Activated CD8-positive, alpha-beta T cell treated with anti-CD3 and anti-CD28 coated beads for 36 hours (primary cell): ENCODE measurements at regions not wholly inside any gene's neighbourhood (a gene's known extent, or its start where the extent isn't known, plus 50 kb on each side); places are given as distances from the start of the nearest gene placed in this dataset.

Experiments
- ATAC-seq: fragments of 200-7000 bp; cut with Tn5 transposase; one replicate; pipeline ENCODE4 v1.10.0; 2021; ENCODE audit warnings: mild to moderate bottlenecking, moderate library complexity
- CTCF ChIA-PET: fragments of 350-600 bp; sonication (Branson Sonifier 250); formaldehyde crosslinking; loops from one replicate; lab custom pipeline; 2021; ENCODE audit warnings: antibody characterized with exemption; lab: Charles Lee
- POLR2A ChIA-PET: fragments of 350-600 bp; sonication (Branson Sonifier 250); formaldehyde crosslinking; loops from one replicate; lab custom pipeline; 2021; ENCODE audit warnings: antibody characterized with exemption; lab: Charles Lee
- DNase-seq: peaks from one replicate; pipeline ENCODE4 v3.0.0-alpha.2; 2020
- H3K27ac Mint-ChIP-seq: one replicate; pipeline ENCODE4 v1.8.0; 2021; ENCODE audit warnings: mild to moderate bottlenecking, mixed read lengths
- H3K27me3 Mint-ChIP-seq: one replicate; pipeline ENCODE4 v1.8.0; 2021; ENCODE audit warnings: mixed read lengths
- H3K36me3 Mint-ChIP-seq: one replicate; pipeline ENCODE4 v1.8.0; 2021; ENCODE audit warnings: low read depth, mixed read lengths
- H3K4me1 Mint-ChIP-seq: one replicate; pipeline ENCODE4 v1.8.0; 2021; ENCODE audit warnings: low read depth, mixed read lengths
- H3K4me3 Mint-ChIP-seq: one replicate; pipeline ENCODE4 v1.8.0; 2021; ENCODE audit warnings: mild to moderate bottlenecking, moderate library complexity, mixed read lengths
- H3K9me3 Mint-ChIP-seq: one replicate; pipeline ENCODE4 v1.8.0; 2021; ENCODE audit warnings: mixed read lengths
- intact Hi-C: fragments of 100-400 bp; cut with micrococcal nuclease; formaldehyde crosslinking; loops from one replicate; pipeline ENCODE4 v1.10.0; 2022
- TF ChIP-seq, protein P1 (sequence below): fragments of 200-600 bp; IDR thresholded peaks from one replicate; pipeline ENCODE4 v1.8.0; 2022; ENCODE audit warnings: antibody characterized with exemption, mild to moderate bottlenecking

DNA sequence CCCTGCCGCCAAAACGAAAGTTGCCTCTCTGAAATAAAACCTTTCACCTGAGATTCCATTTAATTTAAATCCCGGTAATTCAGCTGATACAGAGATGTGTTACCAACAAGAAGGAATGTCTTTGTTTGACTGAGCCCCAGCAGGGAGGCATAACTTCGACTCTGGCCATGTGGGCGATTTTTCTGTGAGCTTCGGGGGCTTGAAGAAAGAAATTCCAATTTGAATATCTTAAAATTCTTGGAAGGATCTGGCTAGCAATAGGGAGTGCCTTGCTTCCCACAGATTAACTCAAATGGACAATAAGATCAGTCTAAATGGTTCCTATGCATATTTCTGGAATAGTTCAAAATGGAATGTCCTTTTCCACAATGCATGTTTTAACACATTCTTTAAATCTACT lies 252.5 kb upstream of the TMPO start:
- no peak overlapping the region for H3K27ac Mint-ChIP-seq
- TF ChIP-seq, protein P1, sequence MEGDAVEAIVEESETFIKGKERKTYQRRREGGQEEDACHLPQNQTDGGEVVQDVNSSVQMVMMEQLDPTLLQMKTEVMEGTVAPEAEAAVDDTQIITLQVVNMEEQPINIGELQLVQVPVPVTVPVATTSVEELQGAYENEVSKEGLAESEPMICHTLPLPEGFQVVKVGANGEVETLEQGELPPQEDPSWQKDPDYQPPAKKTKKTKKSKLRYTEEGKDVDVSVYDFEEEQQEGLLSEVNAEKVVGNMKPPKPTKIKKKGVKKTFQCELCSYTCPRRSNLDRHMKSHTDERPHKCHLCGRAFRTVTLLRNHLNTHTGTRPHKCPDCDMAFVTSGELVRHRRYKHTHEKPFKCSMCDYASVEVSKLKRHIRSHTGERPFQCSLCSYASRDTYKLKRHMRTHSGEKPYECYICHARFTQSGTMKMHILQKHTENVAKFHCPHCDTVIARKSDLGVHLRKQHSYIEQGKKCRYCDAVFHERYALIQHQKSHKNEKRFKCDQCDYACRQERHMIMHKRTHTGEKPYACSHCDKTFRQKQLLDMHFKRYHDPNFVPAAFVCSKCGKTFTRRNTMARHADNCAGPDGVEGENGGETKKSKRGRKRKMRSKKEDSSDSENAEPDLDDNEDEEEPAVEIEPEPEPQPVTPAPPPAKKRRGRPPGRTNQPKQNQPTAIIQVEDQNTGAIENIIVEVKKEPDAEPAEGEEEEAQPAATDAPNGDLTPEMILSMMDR: no peak
- DNase-seq (no peak), ATAC-seq (no peak)
- H3K36me3 Mint-ChIP-seq: no peaks in the 10 kb centered on the region
- H3K9me3 Mint-ChIP-seq: peaks cover 3% of the 10 kb centered on the region
- H3K4me1 Mint-ChIP-seq: no peaks in the 10 kb centered on the region
- ChIA-PET CTCF (no interaction called here), POLR2A (no interaction called here)
- no peak overlapping the region for H3K4me3 Mint-ChIP-seq
- intact Hi-C loops: no loop called here
- H3K27me3 Mint-ChIP-seq: peaks cover 15% of the 10 kb centered on the region

DNA sequence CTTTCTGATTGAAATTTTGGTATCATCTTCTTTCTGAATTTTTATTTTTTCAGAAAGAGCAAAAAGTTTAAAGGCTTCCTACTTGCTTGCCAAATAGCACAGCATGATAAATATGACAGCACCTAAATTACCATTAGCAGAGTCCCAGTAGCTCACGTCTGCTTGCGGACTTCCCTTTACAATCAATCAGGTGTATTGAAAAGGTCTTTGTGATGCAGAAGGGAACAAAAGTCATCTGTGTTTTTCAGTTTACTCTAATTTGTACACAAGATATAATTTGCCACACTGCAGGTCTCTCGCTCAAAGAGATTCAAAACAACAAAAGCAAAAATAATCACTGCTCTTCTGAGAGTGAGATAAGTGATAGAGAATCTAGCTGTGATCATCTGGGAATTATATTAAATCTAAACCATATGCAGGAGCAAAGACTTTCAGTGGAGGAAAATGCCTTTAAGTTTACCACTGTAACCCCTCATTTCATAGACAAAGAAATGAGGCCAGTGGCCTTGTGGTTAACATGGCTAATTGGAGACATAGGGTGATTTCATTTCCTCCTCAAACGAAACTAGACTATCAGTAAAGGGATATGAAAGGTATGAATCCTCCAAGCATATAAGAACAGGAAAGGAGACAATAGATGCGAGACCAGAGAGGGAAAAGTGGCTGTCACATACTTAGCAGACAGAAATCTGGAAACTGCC lies 240.8 kb upstream of the TMPO start:
- ATAC-seq: no peak
- Mint-ChIP-seq H3K27ac (no peak overlapping the region), H3K9me3 (no peaks in the 10 kb centered on the region), H3K36me3 (no peaks in the 10 kb centered on the region), H3K4me3 (no peak overlapping the region), H3K27me3 (no peaks in the 10 kb centered on the region), H3K4me1 (no peaks in the 10 kb centered on the region)
- ChIA-PET POLR2A (interaction anchor here (1.0 kb wide), 1 partner anchor 17 kb away, joined by 3 read pairs; no protein-coding TSS in a partner anchor), CTCF (no interaction called here)
- no peak for DNase-seq
- intact Hi-C loops: no loop called here
- TF ChIP-seq, protein P1: no peak

DNA sequence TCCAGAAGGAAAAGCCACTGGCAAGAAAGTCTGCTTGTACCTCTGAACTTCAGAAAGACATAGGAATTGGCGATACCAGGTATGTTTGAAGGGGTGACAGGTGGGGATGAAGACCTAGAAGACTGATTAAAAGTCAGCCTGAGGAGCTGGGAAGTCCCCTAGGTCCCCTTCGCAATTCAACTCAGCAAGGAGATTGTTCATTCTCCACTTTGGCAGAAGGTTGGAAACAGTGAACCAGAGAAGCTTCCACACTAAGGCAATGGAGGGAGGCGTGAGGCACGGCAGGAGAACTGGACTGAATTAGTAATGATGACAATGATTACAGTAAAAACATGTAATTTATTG lies 240.3 kb upstream of the TMPO start:
- intact Hi-C loops: no loop called here
- ATAC-seq: no peak
- Mint-ChIP-seq H3K9me3 (no peaks in the 10 kb centered on the region), H3K27me3 (no peaks in the 10 kb centered on the region), H3K27ac (no peak overlapping the region), H3K4me3 (no peak overlapping the region), H3K4me1 (no peaks in the 10 kb centered on the region), H3K36me3 (no peaks in the 10 kb centered on the region)
- ChIA-PET CTCF (no interaction called here), POLR2A (no interaction called here)
- DNase-seq: no peak
- TF ChIP-seq, protein P1: no peak

DNA sequence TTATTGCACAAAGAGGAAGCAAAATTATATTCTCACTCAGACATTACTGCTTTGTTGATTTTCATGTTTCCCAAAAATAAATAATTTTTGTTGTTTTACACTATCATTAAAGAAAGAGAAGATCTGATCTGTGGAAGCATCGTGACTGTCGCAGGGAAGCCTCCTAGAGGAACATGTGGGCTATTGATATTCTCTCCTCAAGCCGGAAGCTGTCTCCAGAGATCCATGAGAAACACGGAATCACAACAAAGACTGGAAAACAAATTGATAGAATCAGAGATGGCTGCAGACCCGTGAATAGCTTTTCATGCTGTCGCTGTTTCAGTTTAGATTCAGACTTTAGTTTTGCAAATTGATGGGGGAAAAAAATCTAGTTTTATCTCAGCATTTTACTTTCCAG lies 235.2 kb upstream of the TMPO start:
- ChIA-PET CTCF (no interaction called here), POLR2A (no interaction called here)
- intact Hi-C loops: no loop called here
- ATAC-seq (no peak), DNase-seq (no peak)
- no peaks in the 10 kb centered on the region for H3K9me3 Mint-ChIP-seq
- TF ChIP-seq, protein P1: no peak
- no peaks in the 10 kb centered on the region for H3K4me1 Mint-ChIP-seq
- H3K27me3 Mint-ChIP-seq: peaks cover 2% of the 10 kb centered on the region
- H3K4me3 Mint-ChIP-seq: no peak overlapping the region
- H3K27ac Mint-ChIP-seq: no peak overlapping the region
- no peaks in the 10 kb centered on the region for H3K36me3 Mint-ChIP-seq

DNA sequence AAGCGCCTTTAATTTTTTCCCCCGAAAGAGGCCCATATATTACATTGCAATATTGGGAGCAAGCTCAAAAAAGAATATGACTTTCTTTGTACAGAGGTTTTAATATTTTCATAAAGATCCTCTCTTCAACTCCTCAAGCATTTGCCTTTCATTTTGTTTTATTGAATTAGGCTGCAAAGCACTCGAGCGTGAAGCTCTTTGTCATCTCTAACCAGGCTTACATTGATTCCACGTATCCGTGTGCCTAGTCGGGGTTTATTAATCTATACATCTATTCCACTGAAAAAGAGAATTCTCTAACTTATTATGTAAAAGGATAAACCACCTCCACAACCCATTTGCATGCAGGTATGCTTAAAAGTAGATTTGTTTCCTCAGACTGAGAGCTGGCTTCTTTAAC lies 234.8 kb upstream of the TMPO start:
- intact Hi-C loops: no loop called here
- Mint-ChIP-seq H3K9me3 (no peaks in the 10 kb centered on the region), H3K27ac (no peak overlapping the region), H3K27me3 (peaks cover 2% of the 10 kb centered on the region), H3K4me1 (no peaks in the 10 kb centered on the region), H3K36me3 (no peaks in the 10 kb centered on the region), H3K4me3 (no peak overlapping the region)
- POLR2A ChIA-PET: no interaction called here
- CTCF ChIA-PET: no interaction called here
- no peak for DNase-seq
- no peak for ATAC-seq
- TF ChIP-seq, protein P1: no peak
